Right renal cortex interstitium (tissue), 3 donors: ENCODE measurements at regions not wholly inside any gene's neighbourhood (a gene's known extent, or its start where the extent isn't known, plus 50 kb on each side); places are given as distances from the start of the nearest gene placed in this dataset.
"Not testable (repeated sequence)": the region's sequence is repeated elsewhere in the genome, so short reads cannot be mapped to it uniquely, and the experiment has no call there.

Source experiments
- DNase-seq, 3 donors: peaks; one replicate each; pipeline ENCODE4 v3.0.0-alpha.2; 2013; ENCODE audit warnings: low read depth in 3 of 3, low spot score in 2 of 3

- DNase-seq: no peak
These were observed 63.9 kb downstream of the MAT2B start for GRCh38 chr5:163569284-163569683.

GRCh38 chr5:163571744-163572143 lies 66.3 kb downstream of the MAT2B start:
- no peak for DNase-seq

GRCh38 chr5:163574472-163575440 lies 69.3 kb downstream of the MAT2B start:
- no peak for DNase-seq

GRCh38 chr5:163578652-163579051 lies 73.2 kb downstream of the MAT2B start:
- no peak for DNase-seq

GRCh38 chr5:163579729-163580128 lies 74.3 kb downstream of the MAT2B start:
- DNase-seq: no peak

GRCh38 chr5:163580516-163580915 lies 75.1 kb downstream of the MAT2B start:
- DNase-seq: no peak

- DNase-seq: not testable (repeated sequence)
These were observed 78.2 kb downstream of the MAT2B start for GRCh38 chr5:163583491-163584153.

GRCh38 chr5:163585206-163585605 lies 79.8 kb downstream of the MAT2B start:
- DNase-seq: no peak

- no peak for DNase-seq
These were observed 81.1 kb downstream of the MAT2B start for GRCh38 chr5:163586531-163586956.

- no peak for DNase-seq
These were observed 89.5 kb downstream of the MAT2B start for GRCh38 chr5:163594951-163595350.

- no peak for DNase-seq
These were observed 90.7 kb downstream of the MAT2B start for GRCh38 chr5:163595932-163596607.

- DNase-seq: no peak
These were observed 91.3 kb downstream of the MAT2B start for GRCh38 chr5:163596608-163597315.

GRCh38 chr5:163604013-163604412 lies 98.6 kb downstream of the MAT2B start:
- no peak for DNase-seq

GRCh38 chr5:163607256-163607655 lies 101.8 kb downstream of the MAT2B start:
- DNase-seq: no peak

- DNase-seq: no peak
These were observed 103.2 kb downstream of the MAT2B start for GRCh38 chr5:163608621-163609020.

- DNase-seq: no peak
These were observed 104.5 kb downstream of the MAT2B start for GRCh38 chr5:163609910-163610309.

- no peak for DNase-seq
These were observed 107.1 kb downstream of the MAT2B start for GRCh38 chr5:163612358-163613149.

- DNase-seq: no peak
These were observed 107.7 kb downstream of the MAT2B start for GRCh38 chr5:163613150-163613442.

- DNase-seq: no peak
These were observed 109.4 kb downstream of the MAT2B start for GRCh38 chr5:163614787-163615186.

GRCh38 chr5:163619273-163619934 lies 114.0 kb downstream of the MAT2B start:
- DNase-seq: no peak
